DND-41 (cell line): ENCODE measurements at regions not wholly inside any gene's neighbourhood (a gene's known extent, or its start where the extent isn't known, plus 50 kb on each side); places are given as distances from the start of the nearest gene placed in this dataset.

Experiments used
- CTCF ChIP-seq: IDR thresholded peaks from 2 replicates; pipeline ENCODE4 v1.5.1; 2012; ENCODE audit warnings: borderline replicate concordance, low read length, moderate library complexity, mild to moderate bottlenecking; ENCODE audit not compliant: poor library complexity, severe bottlenecking; ENCODE audit errors: extremely low read depth
- EZH2 ChIP-seq: IDR thresholded peaks from 3 replicates; pipeline ENCODE4 v1.6.1; 2012; ENCODE audit warnings: borderline replicate concordance, low read depth, mild to moderate bottlenecking, moderate library complexity, low read length, inconsistent platforms; ENCODE audit not compliant: severe bottlenecking

DNA sequence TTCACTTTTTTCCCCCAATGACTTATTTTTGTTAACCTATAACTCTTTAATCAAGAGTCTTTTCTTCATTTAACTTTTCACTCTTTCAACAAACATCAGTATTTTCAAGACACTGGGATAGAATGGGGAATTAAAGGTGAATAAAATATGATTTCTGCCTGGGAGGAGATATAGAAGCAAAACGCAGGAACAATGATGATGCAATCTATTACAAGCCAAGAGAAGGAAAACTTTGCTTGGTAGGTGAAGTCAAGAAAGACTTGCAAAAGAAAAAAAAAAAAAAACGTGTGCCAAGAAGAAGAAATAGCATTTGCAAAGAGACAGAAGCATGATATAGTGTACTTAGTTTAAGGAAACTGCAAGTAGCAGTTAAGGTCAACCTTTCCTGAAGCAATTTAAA lies 207.3 kb upstream of the KCNH7 start:
- no peak for TF ChIP-seq CTCF
- no peak for TF ChIP-seq EZH2
